ENCODE measurements at regions not wholly inside any gene's neighbourhood (a gene's known extent, or its start where the extent isn't known, plus 50 kb on each side); places are given as distances from the start of the nearest gene placed in this dataset.

DNA sequence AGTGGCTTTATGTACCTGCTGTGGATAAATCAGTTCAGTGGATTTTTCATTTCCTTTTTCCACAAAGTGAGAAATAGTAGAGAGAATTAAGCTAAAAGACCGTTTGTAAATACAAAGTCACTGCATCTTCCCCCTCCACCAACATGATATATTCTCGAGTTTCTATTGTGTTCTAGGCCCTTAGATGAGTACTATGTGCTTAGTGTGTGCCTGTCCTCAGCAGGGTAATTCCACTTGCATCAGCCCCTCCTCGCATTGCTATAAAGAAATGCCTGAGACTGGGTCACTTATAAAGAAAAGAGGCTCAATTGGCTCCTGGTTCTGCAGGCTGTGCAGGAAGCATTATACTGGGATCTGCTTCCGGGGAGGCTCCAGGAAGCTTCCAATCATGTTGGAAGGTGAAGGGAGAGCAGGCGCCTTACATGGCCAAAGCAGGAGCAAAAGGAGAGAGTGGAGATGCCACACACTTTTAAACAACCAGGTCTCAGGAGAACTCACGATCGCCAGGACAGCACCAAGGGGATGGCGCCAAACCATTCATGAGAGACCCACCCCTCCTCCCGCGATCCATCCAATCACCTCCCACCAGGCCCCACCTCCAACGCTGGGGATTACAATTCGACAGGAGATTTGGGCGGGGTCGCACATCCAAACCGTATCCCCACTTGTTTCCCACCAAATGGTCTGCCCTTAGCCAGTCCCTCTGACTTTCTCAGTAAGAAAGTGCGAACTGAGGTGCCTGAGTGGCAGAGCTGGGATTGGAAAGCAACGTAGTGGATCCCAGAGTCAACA is 102.3 kb upstream of the ABCC4 start:
- TF ChIP-seq, protein P1, sequence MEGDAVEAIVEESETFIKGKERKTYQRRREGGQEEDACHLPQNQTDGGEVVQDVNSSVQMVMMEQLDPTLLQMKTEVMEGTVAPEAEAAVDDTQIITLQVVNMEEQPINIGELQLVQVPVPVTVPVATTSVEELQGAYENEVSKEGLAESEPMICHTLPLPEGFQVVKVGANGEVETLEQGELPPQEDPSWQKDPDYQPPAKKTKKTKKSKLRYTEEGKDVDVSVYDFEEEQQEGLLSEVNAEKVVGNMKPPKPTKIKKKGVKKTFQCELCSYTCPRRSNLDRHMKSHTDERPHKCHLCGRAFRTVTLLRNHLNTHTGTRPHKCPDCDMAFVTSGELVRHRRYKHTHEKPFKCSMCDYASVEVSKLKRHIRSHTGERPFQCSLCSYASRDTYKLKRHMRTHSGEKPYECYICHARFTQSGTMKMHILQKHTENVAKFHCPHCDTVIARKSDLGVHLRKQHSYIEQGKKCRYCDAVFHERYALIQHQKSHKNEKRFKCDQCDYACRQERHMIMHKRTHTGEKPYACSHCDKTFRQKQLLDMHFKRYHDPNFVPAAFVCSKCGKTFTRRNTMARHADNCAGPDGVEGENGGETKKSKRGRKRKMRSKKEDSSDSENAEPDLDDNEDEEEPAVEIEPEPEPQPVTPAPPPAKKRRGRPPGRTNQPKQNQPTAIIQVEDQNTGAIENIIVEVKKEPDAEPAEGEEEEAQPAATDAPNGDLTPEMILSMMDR (IDR thresholded peaks at IDR 0.05): no peak
- no peak for TF ChIP-seq POLR2A (IDR thresholded peaks at IDR 0.05)

Measured in testis (tissue), 2 donors.